ENCODE measurements at regions not wholly inside any gene's neighbourhood (a gene's known extent, or its start where the extent isn't known, plus 50 kb on each side); places are given as distances from the start of the nearest gene placed in this dataset.

DNA sequence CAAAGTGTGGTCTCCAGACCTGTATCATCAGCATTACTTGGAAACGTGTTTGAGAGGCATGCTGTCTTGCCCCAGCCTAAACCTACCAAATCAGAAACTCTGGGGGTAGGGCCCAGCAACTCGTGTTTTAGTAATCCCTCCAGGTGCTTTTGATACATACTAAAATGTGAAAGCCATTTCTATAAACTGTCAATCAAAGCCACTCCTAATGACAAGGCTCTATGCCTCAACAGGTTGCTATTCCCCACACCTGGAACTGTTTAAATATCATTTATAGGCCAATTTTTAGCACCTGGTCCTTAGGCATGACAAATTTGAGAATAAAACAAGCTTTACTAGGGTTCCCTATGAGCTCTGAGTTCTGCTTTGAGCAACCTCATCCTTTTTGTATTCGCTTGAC, 158.7 kb upstream of the NR5A2 start:
- no peak for TF ChIP-seq CTCF (IDR thresholded peaks at IDR 0.05; ENCODE audit: poor library complexity, severe bottlenecking)
- H3K27me3 ChIP-seq (ENCODE audit: insufficient read depth, poor library complexity, severe bottlenecking): no peaks in the 10 kb centered on the region
- no peaks in the 10 kb centered on the region for H3K36me3 ChIP-seq (ENCODE audit: low read depth)
- DNase-seq (ENCODE audit: low spot score) (no peak), ATAC-seq (ENCODE audit: low read depth) (no peak)
- H3K4me3 ChIP-seq (ENCODE audit: severe bottlenecking): no peak overlapping the region
- H3K4me1 ChIP-seq (ENCODE audit: insufficient read depth, poor library complexity, severe bottlenecking): peaks cover 3% of the 10 kb centered on the region
- no peaks in the 10 kb centered on the region for H3K9me3 ChIP-seq (ENCODE audit: severe bottlenecking)
- no peak overlapping the region for H3K27ac ChIP-seq (ENCODE audit: poor library complexity, severe bottlenecking)

- ATAC-seq (ENCODE audit: low read depth) (no peak), DNase-seq (ENCODE audit: low spot score) (no peak)
- Histone ChIP-seq H3K9me3 (ENCODE audit: severe bottlenecking) (no peaks in the 10 kb centered on the region), H3K4me3 (ENCODE audit: severe bottlenecking) (no peak overlapping the region), H3K4me1 (ENCODE audit: insufficient read depth, poor library complexity, severe bottlenecking) (no peaks in the 10 kb centered on the region), H3K27me3 (ENCODE audit: insufficient read depth, poor library complexity, severe bottlenecking) (no peaks in the 10 kb centered on the region), H3K36me3 (ENCODE audit: low read depth) (no peaks in the 10 kb centered on the region), H3K27ac (ENCODE audit: poor library complexity, severe bottlenecking) (no peak overlapping the region)
- TF ChIP-seq CTCF (IDR thresholded peaks at IDR 0.05; ENCODE audit: poor library complexity, severe bottlenecking): no peak
Measured at GRCh38 chr1:199875337-199875736, 152.2 kb upstream of the NR5A2 start.

DNA sequence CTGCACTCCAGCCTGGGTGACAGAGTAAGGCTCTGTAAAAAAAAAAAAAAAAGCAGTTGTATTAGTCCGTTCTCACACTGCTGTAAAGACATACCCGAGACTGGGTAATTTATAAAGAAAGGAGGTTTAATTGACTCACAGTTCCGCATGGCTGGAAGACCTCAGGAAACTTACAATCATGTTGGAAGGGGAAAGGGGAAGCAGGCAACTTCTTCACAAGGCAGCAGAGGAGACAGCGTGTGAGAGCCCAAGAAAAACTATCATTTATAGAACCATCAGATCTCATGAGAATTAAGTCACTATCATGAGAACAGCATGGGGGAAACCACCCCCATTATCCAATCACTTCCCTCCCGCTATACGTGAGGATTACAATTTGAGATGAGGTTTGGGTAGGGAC, 151.7 kb upstream of the NR5A2 start:
- Histone ChIP-seq H3K36me3 (ENCODE audit: low read depth) (no peaks in the 10 kb centered on the region), H3K4me1 (ENCODE audit: insufficient read depth, poor library complexity, severe bottlenecking) (no peaks in the 10 kb centered on the region), H3K27me3 (ENCODE audit: insufficient read depth, poor library complexity, severe bottlenecking) (no peaks in the 10 kb centered on the region), H3K4me3 (ENCODE audit: severe bottlenecking) (no peak overlapping the region), H3K27ac (ENCODE audit: poor library complexity, severe bottlenecking) (no peak overlapping the region), H3K9me3 (ENCODE audit: severe bottlenecking) (no peaks in the 10 kb centered on the region)
- ATAC-seq (ENCODE audit: low read depth) (no peak), DNase-seq (ENCODE audit: low spot score) (no peak)
- no peak for TF ChIP-seq CTCF (IDR thresholded peaks at IDR 0.05; ENCODE audit: poor library complexity, severe bottlenecking)

DNA sequence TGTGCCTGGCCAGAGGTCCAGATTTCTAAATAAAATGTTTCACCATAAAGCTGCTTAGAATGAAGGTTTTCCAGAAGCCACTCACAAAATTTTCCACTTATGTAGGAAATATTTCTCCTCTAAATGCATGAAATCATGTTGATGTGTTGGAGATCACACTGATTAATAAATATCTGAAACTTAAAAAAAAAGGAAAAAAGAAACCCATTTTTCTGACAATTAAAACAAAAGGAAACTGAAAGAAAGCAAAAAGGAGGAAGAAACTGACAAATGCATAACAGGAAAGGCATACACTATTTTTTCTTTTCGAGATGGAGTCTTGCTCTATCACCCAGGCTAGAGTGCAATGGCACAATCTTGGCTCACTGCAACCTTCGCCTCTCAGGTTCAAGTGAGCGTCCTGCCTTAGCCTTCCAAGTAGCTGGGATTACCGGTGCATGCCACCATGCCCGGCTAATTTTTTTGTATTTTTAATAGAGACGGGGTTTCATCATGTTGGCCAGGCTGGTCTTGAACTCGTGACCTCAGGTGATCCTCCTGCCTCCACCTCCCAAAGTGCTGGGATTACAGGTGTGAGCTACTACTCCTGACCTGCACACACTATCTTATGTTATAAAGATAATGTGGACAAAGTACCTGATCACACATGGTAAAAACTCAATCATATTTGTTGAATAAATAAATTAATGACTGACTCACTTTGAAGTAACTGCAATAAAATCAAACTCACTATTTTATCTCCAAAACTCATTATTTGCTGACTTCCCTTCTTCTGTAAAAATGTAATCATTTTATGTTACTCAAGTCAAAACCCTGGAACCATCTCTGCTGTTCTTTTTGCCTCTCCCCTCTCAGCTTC, 149.8 kb upstream of the NR5A2 start:
- no peaks in the 10 kb centered on the region for H3K27me3 ChIP-seq (ENCODE audit: insufficient read depth, poor library complexity, severe bottlenecking)
- DNase-seq (ENCODE audit: low spot score) (no peak), ATAC-seq (ENCODE audit: low read depth) (no peak)
- no peaks in the 10 kb centered on the region for H3K9me3 ChIP-seq (ENCODE audit: severe bottlenecking)
- H3K36me3 ChIP-seq (ENCODE audit: low read depth): no peaks in the 10 kb centered on the region
- no peak overlapping the region for H3K4me3 ChIP-seq (ENCODE audit: severe bottlenecking)
- H3K27ac ChIP-seq (ENCODE audit: poor library complexity, severe bottlenecking): no peak overlapping the region
- TF ChIP-seq CTCF (IDR thresholded peaks at IDR 0.05; ENCODE audit: poor library complexity, severe bottlenecking): no peak
- no peaks in the 10 kb centered on the region for H3K4me1 ChIP-seq (ENCODE audit: insufficient read depth, poor library complexity, severe bottlenecking)

DNA sequence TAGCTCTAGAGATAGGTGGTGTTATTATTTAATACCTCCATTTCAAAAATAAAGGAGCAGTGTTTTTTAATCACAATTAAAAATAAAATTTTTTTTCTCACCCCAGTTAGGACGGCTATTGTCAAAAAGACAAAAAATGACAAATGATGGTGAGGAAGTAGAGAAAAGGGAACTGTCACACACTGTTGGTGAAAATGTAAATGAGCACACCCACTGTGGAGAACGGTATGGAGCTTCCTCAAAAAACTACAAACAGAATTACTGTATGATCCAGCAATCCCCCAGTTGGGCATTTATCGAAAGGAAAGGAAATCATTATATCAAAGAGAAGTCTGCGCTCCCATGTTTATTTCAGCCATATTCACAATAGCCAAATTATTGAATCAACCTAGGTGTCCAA, 148.7 kb upstream of the NR5A2 start:
- Histone ChIP-seq H3K4me3 (ENCODE audit: severe bottlenecking) (no peak overlapping the region), H3K27me3 (ENCODE audit: insufficient read depth, poor library complexity, severe bottlenecking) (no peaks in the 10 kb centered on the region), H3K4me1 (ENCODE audit: insufficient read depth, poor library complexity, severe bottlenecking) (no peaks in the 10 kb centered on the region), H3K27ac (ENCODE audit: poor library complexity, severe bottlenecking) (no peak overlapping the region), H3K9me3 (ENCODE audit: severe bottlenecking) (no peaks in the 10 kb centered on the region), H3K36me3 (ENCODE audit: low read depth) (no peaks in the 10 kb centered on the region)
- DNase-seq (ENCODE audit: low spot score) (no peak), ATAC-seq (ENCODE audit: low read depth) (no peak)
- no peak for TF ChIP-seq CTCF (IDR thresholded peaks at IDR 0.05; ENCODE audit: poor library complexity, severe bottlenecking)
